ENCODE measurements at regions not wholly inside any gene's neighbourhood (a gene's known extent, or its start where the extent isn't known, plus 50 kb on each side); places are given as distances from the start of the nearest gene placed in this dataset.

GRCh38 chr9:21729648-21730047, 72.8 kb upstream of the MTAP start:
- Histone ChIP-seq H3K27ac (ENCODE audit: low read depth, low read length) (no peak overlapping the region), H3K9me3 (ENCODE audit: control insufficient read depth, insufficient read depth, low read depth, low read length) (no peaks in the 10 kb centered on the region), H3K36me3 (ENCODE audit: control insufficient read depth, insufficient read depth, low read length) (no peaks in the 10 kb centered on the region), H3K27me3 (ENCODE audit: control insufficient read depth, insufficient read depth, low read length) (peaks cover 58% of the 10 kb centered on the region), H3K4me1 (ENCODE audit: control insufficient read depth, insufficient read depth, low read length) (no peaks in the 10 kb centered on the region), H3K4me3 (ENCODE audit: low read depth, low read length) (no peak overlapping the region), H3K9ac (ENCODE audit: low read length) (no peak overlapping the region)

DNA sequence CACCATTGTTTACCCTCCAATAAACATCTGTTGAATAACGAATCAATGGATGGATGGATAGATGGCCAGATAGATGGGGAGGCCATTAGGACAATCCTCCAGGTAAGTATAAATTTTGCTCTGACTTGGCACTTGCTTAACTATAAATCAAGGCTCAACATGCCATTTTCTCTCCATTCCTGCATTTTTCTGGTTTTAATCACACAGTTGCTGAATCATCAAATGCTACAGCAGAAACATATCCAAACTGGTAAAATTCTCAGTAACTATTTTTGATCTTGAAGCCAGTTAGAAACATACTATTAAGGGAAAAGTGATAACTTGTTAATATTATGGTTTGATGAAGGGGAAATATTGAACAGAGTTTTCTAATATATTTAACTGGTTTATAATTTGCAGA, 71.5 kb upstream of the MTAP start:
- H3K4me3 ChIP-seq (ENCODE audit: low read depth, low read length): no peak overlapping the region
- H3K9me3 ChIP-seq (ENCODE audit: control insufficient read depth, insufficient read depth, low read depth, low read length): peaks cover 9% of the 10 kb centered on the region; the same call in 1 of the 2 replicates
- no peak overlapping the region for H3K9ac ChIP-seq (ENCODE audit: low read length)
- no peaks in the 10 kb centered on the region for H3K4me1 ChIP-seq (ENCODE audit: control insufficient read depth, insufficient read depth, low read length)
- H3K27me3 ChIP-seq (ENCODE audit: control insufficient read depth, insufficient read depth, low read length): peaks cover 59% of the 10 kb centered on the region
- H3K27ac ChIP-seq (ENCODE audit: low read depth, low read length): no peak overlapping the region
- no peaks in the 10 kb centered on the region for H3K36me3 ChIP-seq (ENCODE audit: control insufficient read depth, insufficient read depth, low read length)

DNA sequence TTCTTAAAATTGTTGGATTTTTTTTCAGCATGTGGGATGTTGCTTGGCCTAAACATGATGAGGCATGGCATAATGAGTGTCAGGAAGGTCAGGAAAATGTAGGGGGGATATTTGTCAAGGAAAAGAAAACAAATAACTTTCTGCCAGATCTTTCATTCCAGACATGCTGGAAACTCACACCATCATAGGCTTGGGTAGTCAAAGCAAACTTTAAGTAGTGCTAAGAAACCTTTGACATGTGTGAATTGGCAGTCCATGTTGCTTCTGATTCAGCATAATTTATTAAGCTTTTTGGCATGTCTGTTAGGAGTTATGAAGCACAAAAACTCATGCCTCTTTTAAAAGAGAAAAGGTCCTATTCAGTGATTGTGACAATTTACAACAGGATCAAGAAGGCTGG, 61.3 kb upstream of the MTAP start:
- H3K9me3 ChIP-seq (ENCODE audit: control insufficient read depth, insufficient read depth, low read depth, low read length): no peaks in the 10 kb centered on the region
- H3K27ac ChIP-seq (ENCODE audit: low read depth, low read length): no peak overlapping the region
- H3K36me3 ChIP-seq (ENCODE audit: control insufficient read depth, insufficient read depth, low read length): no peaks in the 10 kb centered on the region
- no peaks in the 10 kb centered on the region for H3K4me1 ChIP-seq (ENCODE audit: control insufficient read depth, insufficient read depth, low read length)
- H3K27me3 ChIP-seq (ENCODE audit: control insufficient read depth, insufficient read depth, low read length): peaks cover 99% of the 10 kb centered on the region
- no peak overlapping the region for H3K9ac ChIP-seq (ENCODE audit: low read length)
- no peak overlapping the region for H3K4me3 ChIP-seq (ENCODE audit: low read depth, low read length)

- Histone ChIP-seq H3K9me3 (ENCODE audit: control insufficient read depth, insufficient read depth, low read depth, low read length) (no peaks in the 10 kb centered on the region), H3K27ac (ENCODE audit: low read depth, low read length) (no peak overlapping the region), H3K36me3 (ENCODE audit: control insufficient read depth, insufficient read depth, low read length) (no peaks in the 10 kb centered on the region), H3K4me3 (ENCODE audit: low read depth, low read length) (no peak overlapping the region), H3K9ac (ENCODE audit: low read length) (no peak overlapping the region), H3K4me1 (ENCODE audit: control insufficient read depth, insufficient read depth, low read length) (no peaks in the 10 kb centered on the region), H3K27me3 (ENCODE audit: control insufficient read depth, insufficient read depth, low read length) (peaks cover 100% of the 10 kb centered on the region)
Observed at GRCh38 chr9:21744320-21744719, 58.1 kb upstream of the MTAP start.

DNA sequence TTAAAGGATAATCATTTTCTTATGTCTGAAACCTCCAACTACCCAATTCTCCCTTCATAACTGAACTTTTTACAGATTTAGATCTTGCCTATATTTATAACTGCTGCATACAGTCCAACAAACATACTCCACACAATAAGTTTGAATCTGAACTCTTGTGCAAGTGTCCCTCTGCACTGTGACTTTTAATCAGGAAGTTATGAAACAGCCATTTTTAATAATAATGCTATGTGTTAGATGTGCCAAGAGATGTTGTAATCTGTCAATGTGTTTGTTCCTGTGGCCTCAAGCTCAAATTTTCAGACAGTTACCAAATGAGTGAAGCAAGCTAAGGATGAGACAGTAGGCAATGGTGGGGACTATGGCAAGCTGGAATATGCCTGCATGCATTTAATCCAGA, 57.6 kb upstream of the MTAP start:
- no peaks in the 10 kb centered on the region for H3K36me3 ChIP-seq (ENCODE audit: control insufficient read depth, insufficient read depth, low read length)
- H3K4me1 ChIP-seq (ENCODE audit: control insufficient read depth, insufficient read depth, low read length): no peaks in the 10 kb centered on the region
- no peak overlapping the region for H3K27ac ChIP-seq (ENCODE audit: low read depth, low read length)
- H3K27me3 ChIP-seq (ENCODE audit: control insufficient read depth, insufficient read depth, low read length): peaks cover 100% of the 10 kb centered on the region
- H3K9me3 ChIP-seq (ENCODE audit: control insufficient read depth, insufficient read depth, low read depth, low read length): no peaks in the 10 kb centered on the region
- H3K9ac ChIP-seq (ENCODE audit: low read length): no peak overlapping the region
- H3K4me3 ChIP-seq (ENCODE audit: low read depth, low read length): no peak overlapping the region

DNA sequence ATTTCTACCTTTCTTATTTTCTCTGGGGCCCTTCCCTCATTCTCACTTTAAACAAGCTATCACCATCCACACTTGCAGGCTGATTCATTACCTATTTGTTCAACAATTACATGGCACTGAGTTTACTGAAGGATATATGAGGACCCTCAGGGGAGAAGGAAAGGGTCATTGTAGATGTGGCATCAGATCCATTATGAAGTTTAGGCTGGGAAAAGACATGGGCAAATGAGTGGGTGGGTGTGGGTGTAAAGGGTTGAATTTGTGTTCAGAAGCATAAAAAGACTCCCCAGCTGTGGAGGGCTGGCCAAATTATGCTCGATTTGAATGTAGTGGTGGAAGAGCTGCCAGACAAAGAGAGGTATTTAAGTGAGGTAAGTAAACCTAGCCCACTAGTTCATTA, 55.9 kb upstream of the MTAP start:
- no peak overlapping the region for H3K27ac ChIP-seq (ENCODE audit: low read depth, low read length)
- peaks cover 100% of the 10 kb centered on the region for H3K27me3 ChIP-seq (ENCODE audit: control insufficient read depth, insufficient read depth, low read length)
- H3K4me3 ChIP-seq (ENCODE audit: low read depth, low read length): no peak overlapping the region
- no peak overlapping the region for H3K9ac ChIP-seq (ENCODE audit: low read length)
- no peaks in the 10 kb centered on the region for H3K36me3 ChIP-seq (ENCODE audit: control insufficient read depth, insufficient read depth, low read length)
- no peaks in the 10 kb centered on the region for H3K9me3 ChIP-seq (ENCODE audit: control insufficient read depth, insufficient read depth, low read depth, low read length)
- no peaks in the 10 kb centered on the region for H3K4me1 ChIP-seq (ENCODE audit: control insufficient read depth, insufficient read depth, low read length)

GRCh38 chr9:21747175-21747574, 55.3 kb upstream of the MTAP start:
- H3K4me1 ChIP-seq (ENCODE audit: control insufficient read depth, insufficient read depth, low read length): peaks cover 3% of the 10 kb centered on the region; the same call in 1 of the 2 replicates
- H3K27me3 ChIP-seq (ENCODE audit: control insufficient read depth, insufficient read depth, low read length): peaks cover 100% of the 10 kb centered on the region
- no peak overlapping the region for H3K27ac ChIP-seq (ENCODE audit: low read depth, low read length)
- no peak overlapping the region for H3K4me3 ChIP-seq (ENCODE audit: low read depth, low read length)
- no peak overlapping the region for H3K9ac ChIP-seq (ENCODE audit: low read length)
- H3K9me3 ChIP-seq (ENCODE audit: control insufficient read depth, insufficient read depth, low read depth, low read length): no peaks in the 10 kb centered on the region
- no peaks in the 10 kb centered on the region for H3K36me3 ChIP-seq (ENCODE audit: control insufficient read depth, insufficient read depth, low read length)

DNA sequence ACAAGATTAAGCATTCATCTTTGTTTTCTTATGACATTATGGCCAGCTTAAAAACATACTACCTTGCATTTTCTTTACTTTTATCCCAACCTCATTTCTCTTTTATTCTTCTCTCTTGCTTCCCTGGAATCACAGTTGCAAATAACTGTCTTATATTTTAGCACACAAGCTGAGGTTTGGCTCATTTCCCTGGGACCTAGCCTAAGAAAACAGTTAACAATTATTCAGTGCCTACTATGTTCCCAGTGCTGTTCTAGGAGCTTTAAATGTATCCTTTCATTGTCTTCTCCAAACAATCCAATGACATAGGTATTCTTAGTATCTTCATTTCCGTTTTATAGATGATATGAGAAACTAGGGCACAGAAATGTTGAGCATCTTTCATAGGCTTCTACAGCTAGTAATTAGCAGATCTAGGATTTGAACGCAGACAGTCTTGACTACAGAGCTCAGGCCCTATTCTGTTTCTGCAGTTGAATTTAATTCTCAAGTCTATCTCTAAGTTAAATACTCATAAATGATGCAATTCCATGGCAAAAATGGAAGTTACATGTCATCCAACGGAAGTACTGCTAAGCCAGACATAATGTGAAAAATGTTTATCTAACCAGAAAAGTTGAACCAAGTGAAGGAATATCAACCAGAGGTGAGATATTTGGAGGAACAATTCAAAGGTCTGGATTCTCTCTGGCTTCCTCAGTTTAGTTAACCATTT, 52.3 kb upstream of the MTAP start:
- Histone ChIP-seq H3K4me3 (ENCODE audit: low read depth, low read length) (no peak overlapping the region), H3K4me1 (ENCODE audit: control insufficient read depth, insufficient read depth, low read length) (peaks cover 7% of the 10 kb centered on the region), H3K27ac (ENCODE audit: low read depth, low read length) (no peak overlapping the region), H3K9me3 (ENCODE audit: control insufficient read depth, insufficient read depth, low read depth, low read length) (no peaks in the 10 kb centered on the region), H3K36me3 (ENCODE audit: control insufficient read depth, insufficient read depth, low read length) (no peaks in the 10 kb centered on the region), H3K9ac (ENCODE audit: low read length) (no peak overlapping the region), H3K27me3 (ENCODE audit: control insufficient read depth, insufficient read depth, low read length) (peaks cover 100% of the 10 kb centered on the region)

DNA sequence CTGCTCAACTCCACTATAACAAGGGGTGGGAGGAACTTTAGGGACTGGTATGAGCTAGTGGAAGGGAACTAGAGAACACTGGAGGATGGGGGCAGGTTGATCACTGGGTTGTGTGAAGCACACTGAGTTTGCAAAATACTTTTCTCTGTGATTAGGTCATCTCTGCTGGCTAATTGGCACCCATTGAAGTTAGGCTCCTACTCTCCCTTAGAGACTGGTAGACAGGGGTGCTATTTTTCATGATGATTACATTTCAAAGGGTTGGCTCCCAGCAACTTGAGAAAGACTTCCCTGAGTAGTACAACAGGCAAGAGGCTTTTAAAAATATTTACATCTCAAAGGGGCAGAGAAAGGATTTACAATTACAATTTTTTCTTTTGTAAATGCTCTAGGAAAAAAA, 50.4 kb upstream of the MTAP start:
- no peaks in the 10 kb centered on the region for H3K9me3 ChIP-seq (ENCODE audit: control insufficient read depth, insufficient read depth, low read depth, low read length)
- peaks cover 7% of the 10 kb centered on the region for H3K4me1 ChIP-seq (ENCODE audit: control insufficient read depth, insufficient read depth, low read length)
- H3K27me3 ChIP-seq (ENCODE audit: control insufficient read depth, insufficient read depth, low read length): peaks cover 100% of the 10 kb centered on the region
- no peak overlapping the region for H3K9ac ChIP-seq (ENCODE audit: low read length)
- no peak overlapping the region for H3K27ac ChIP-seq (ENCODE audit: low read depth, low read length)
- no peak overlapping the region for H3K4me3 ChIP-seq (ENCODE audit: low read depth, low read length)
- H3K36me3 ChIP-seq (ENCODE audit: control insufficient read depth, insufficient read depth, low read length): no peaks in the 10 kb centered on the region

Measured in HUES6 (cell line).